ENCODE measurements at regions not wholly inside any gene's neighbourhood (a gene's known extent, or its start where the extent isn't known, plus 50 kb on each side); places are given as distances from the start of the nearest gene placed in this dataset.

DNA sequence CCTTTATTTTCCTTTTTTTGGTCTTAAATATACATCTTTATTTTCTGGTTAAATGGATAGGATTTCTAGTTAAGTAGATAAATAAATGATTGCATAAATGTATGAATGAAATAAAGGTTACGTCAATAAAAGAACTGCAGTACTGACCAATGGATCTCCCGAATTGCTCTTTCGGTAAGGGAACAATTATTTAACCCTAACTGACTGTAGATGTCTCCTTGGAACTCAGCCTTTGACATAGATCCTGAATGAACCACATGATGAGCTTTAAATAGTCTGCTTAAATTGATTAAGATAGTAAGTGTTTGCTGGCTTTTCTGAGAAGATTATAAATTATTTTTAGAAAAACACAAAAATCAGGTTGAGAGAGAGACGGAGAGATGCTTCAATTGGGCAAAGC, 391.0 kb upstream of the SYT1 start:
- H3K27me3 ChIP-seq (ENCODE audit: insufficient read depth, low read length, poor library complexity, severe bottlenecking): no peaks in the 10 kb centered on the region
- no peak overlapping the region for H3K4me2 ChIP-seq (ENCODE audit: low read depth, low read length, poor library complexity, severe bottlenecking)
- H2AFZ ChIP-seq (ENCODE audit: low read length): no peak overlapping the region
- no peaks in the 10 kb centered on the region for H3K4me1 ChIP-seq (ENCODE audit: insufficient read depth, low read length, poor library complexity, severe bottlenecking)
- H3K4me3 ChIP-seq (ENCODE audit: low read length, poor library complexity, severe bottlenecking): no peak overlapping the region
- no peaks in the 10 kb centered on the region for H3F3A ChIP-seq (ENCODE audit: low read depth)
- H3K9me3 ChIP-seq (ENCODE audit: insufficient read depth, low read depth, low read length): no peaks in the 10 kb centered on the region
- no peaks in the 10 kb centered on the region for H3K36me3 ChIP-seq (ENCODE audit: insufficient read depth, low read length)
- no peaks in the 10 kb centered on the region for H3K79me2 ChIP-seq (ENCODE audit: insufficient read depth, low read length)
- H3K9ac ChIP-seq (ENCODE audit: low read depth, low read length, poor library complexity, severe bottlenecking): no peak overlapping the region
- H3K9me2 ChIP-seq (replicated peaks; ENCODE audit: low read depth, low read length): no peaks in the 10 kb centered on the region
- TF ChIP-seq, protein P1, sequence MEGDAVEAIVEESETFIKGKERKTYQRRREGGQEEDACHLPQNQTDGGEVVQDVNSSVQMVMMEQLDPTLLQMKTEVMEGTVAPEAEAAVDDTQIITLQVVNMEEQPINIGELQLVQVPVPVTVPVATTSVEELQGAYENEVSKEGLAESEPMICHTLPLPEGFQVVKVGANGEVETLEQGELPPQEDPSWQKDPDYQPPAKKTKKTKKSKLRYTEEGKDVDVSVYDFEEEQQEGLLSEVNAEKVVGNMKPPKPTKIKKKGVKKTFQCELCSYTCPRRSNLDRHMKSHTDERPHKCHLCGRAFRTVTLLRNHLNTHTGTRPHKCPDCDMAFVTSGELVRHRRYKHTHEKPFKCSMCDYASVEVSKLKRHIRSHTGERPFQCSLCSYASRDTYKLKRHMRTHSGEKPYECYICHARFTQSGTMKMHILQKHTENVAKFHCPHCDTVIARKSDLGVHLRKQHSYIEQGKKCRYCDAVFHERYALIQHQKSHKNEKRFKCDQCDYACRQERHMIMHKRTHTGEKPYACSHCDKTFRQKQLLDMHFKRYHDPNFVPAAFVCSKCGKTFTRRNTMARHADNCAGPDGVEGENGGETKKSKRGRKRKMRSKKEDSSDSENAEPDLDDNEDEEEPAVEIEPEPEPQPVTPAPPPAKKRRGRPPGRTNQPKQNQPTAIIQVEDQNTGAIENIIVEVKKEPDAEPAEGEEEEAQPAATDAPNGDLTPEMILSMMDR (conservative IDR thresholded peaks at IDR 0.05; ENCODE audit: low read length): no peak
- TF ChIP-seq EZH2phosphoT487 (IDR thresholded peaks at IDR 0.05; ENCODE audit: borderline replicate concordance): no peak
- H4K20me1 ChIP-seq (ENCODE audit: insufficient read depth, low read length, poor library complexity, severe bottlenecking): no peaks in the 10 kb centered on the region

DNA sequence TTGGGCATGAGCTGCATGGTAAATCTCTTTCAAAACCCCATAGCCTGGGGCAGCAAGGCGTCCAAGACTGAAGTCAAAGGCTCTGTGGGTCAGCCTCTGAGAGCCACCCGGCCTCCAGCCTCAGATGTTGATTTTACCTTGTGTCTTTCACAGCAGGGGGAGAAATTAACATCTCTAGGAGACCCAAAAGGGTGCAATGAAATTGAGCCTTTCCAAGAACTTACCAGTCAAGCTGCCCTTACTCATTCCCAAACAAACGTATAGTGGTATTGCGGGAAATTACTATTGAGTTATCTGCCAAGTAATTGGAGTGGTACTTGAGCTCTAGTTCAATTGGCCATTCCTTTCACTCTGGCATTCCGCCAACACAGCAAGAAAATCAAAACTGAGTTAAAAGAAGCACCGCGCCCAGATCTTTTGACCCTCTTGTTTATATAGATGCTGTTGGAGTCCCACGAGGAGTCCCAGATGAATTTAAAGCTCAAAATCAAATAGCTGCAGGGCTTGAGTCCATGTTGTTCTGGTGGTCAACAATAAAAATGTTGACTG, 380.7 kb upstream of the SYT1 start:
- H3K4me1 ChIP-seq (ENCODE audit: insufficient read depth, low read length, poor library complexity, severe bottlenecking): no peaks in the 10 kb centered on the region
- H4K20me1 ChIP-seq (ENCODE audit: insufficient read depth, low read length, poor library complexity, severe bottlenecking): no peaks in the 10 kb centered on the region
- no peak overlapping the region for H2AFZ ChIP-seq (ENCODE audit: low read length)
- H3K9ac ChIP-seq (ENCODE audit: low read depth, low read length, poor library complexity, severe bottlenecking): no peak overlapping the region
- H3K4me2 ChIP-seq (ENCODE audit: low read depth, low read length, poor library complexity, severe bottlenecking): no peak overlapping the region
- no peaks in the 10 kb centered on the region for H3K9me2 ChIP-seq (replicated peaks; ENCODE audit: low read depth, low read length)
- H3K27me3 ChIP-seq (ENCODE audit: insufficient read depth, low read length, poor library complexity, severe bottlenecking): no peaks in the 10 kb centered on the region
- H3K79me2 ChIP-seq (ENCODE audit: insufficient read depth, low read length): no peaks in the 10 kb centered on the region
- no peak overlapping the region for H3K4me3 ChIP-seq (ENCODE audit: low read length, poor library complexity, severe bottlenecking)
- no peak for TF ChIP-seq EZH2phosphoT487 (IDR thresholded peaks at IDR 0.05; ENCODE audit: borderline replicate concordance)
- TF ChIP-seq, protein P1 (conservative IDR thresholded peaks at IDR 0.05; ENCODE audit: low read length): no peak
- no peaks in the 10 kb centered on the region for H3F3A ChIP-seq (ENCODE audit: low read depth)
- no peaks in the 10 kb centered on the region for H3K36me3 ChIP-seq (ENCODE audit: insufficient read depth, low read length)
- H3K9me3 ChIP-seq (ENCODE audit: insufficient read depth, low read depth, low read length): no peaks in the 10 kb centered on the region; the same call in 1 of the 2 replicates

DNA sequence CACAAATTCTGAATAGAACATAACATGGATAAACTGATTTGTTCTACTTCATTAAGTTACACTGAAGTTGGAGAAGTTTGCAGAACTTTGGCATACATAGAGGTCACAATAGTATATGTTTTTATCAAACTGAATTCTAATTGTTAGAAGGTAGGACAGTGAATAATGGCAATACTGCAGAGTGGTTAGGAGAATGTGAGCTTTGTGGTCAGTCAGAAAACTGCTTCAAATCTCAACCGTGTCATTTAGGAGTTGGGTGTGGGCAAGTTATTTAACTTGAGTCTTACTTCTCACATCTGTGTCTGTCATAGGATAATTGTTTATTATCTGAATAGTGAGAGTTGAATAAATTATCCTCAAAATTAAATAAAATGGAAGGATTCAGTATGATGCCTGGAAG, 374.6 kb upstream of the SYT1 start:
- H3K9me2 ChIP-seq (replicated peaks; ENCODE audit: low read depth, low read length): no peaks in the 10 kb centered on the region
- H3K79me2 ChIP-seq (ENCODE audit: insufficient read depth, low read length): no peaks in the 10 kb centered on the region
- H3K4me1 ChIP-seq (ENCODE audit: insufficient read depth, low read length, poor library complexity, severe bottlenecking): no peaks in the 10 kb centered on the region
- no peaks in the 10 kb centered on the region for H3F3A ChIP-seq (ENCODE audit: low read depth)
- H2AFZ ChIP-seq (ENCODE audit: low read length): no peak overlapping the region
- H3K27me3 ChIP-seq (ENCODE audit: insufficient read depth, low read length, poor library complexity, severe bottlenecking): no peaks in the 10 kb centered on the region
- no peak for TF ChIP-seq EZH2phosphoT487 (IDR thresholded peaks at IDR 0.05; ENCODE audit: borderline replicate concordance)
- TF ChIP-seq, protein P1 (conservative IDR thresholded peaks at IDR 0.05; ENCODE audit: low read length): no peak
- no peaks in the 10 kb centered on the region for H3K9me3 ChIP-seq (ENCODE audit: insufficient read depth, low read depth, low read length)
- no peaks in the 10 kb centered on the region for H4K20me1 ChIP-seq (ENCODE audit: insufficient read depth, low read length, poor library complexity, severe bottlenecking)
- H3K4me3 ChIP-seq (ENCODE audit: low read length, poor library complexity, severe bottlenecking): no peak overlapping the region
- no peak overlapping the region for H3K4me2 ChIP-seq (ENCODE audit: low read depth, low read length, poor library complexity, severe bottlenecking)
- no peak overlapping the region for H3K9ac ChIP-seq (ENCODE audit: low read depth, low read length, poor library complexity, severe bottlenecking)
- no peaks in the 10 kb centered on the region for H3K36me3 ChIP-seq (ENCODE audit: insufficient read depth, low read length)

All from Loucy (cell line).